ENCODE measurements at regions not wholly inside any gene's neighbourhood (a gene's known extent, or its start where the extent isn't known, plus 50 kb on each side); places are given as distances from the start of the nearest gene placed in this dataset.
A peak's percentile ranks its signal among the peaks of the same experiment; 100 is the strongest.
"Not testable (repeated sequence)": the region's sequence is repeated elsewhere in the genome, so short reads cannot be mapped to it uniquely, and the experiment has no call there.

GRCh38 chr11:70892889-70893288 lies 359.5 kb downstream of the SHANK2 start:
- DNase-seq (ENCODE audit: low read depth), result no peak

- no peak for DNase-seq (ENCODE audit: low read depth)
Measured at GRCh38 chr11:70894566-70895365, 357.6 kb downstream of the SHANK2 start.

GRCh38 chr11:70895366-70895670 lies 357.1 kb downstream of the SHANK2 start:
- DNase-seq (ENCODE audit: low read depth), result no peak

- no peak for DNase-seq (ENCODE audit: low read depth)
Measured at GRCh38 chr11:70897429-70897828, 354.9 kb downstream of the SHANK2 start.

GRCh38 chr11:70899616-70900015 lies 352.8 kb downstream of the SHANK2 start:
- DNase-seq (ENCODE audit: low read depth), result no peak

- DNase-seq (ENCODE audit: low read depth), result no peak
Measured at GRCh38 chr11:70900540-70900939, 351.8 kb downstream of the SHANK2 start.

GRCh38 chr11:70901951-70902521 lies 350.3 kb downstream of the SHANK2 start:
- peak; percentile 8 for DNase-seq (ENCODE audit: low read depth)

- DNase-seq (ENCODE audit: low read depth), result not testable (repeated sequence)
Measured at GRCh38 chr11:70903229-70903628, 349.1 kb downstream of the SHANK2 start.

- DNase-seq (ENCODE audit: low read depth), result no peak
Measured at GRCh38 chr11:70906101-70906500, 346.3 kb downstream of the SHANK2 start.

GRCh38 chr11:70908223-70908622 lies 344.2 kb downstream of the SHANK2 start:
- no peak for DNase-seq (ENCODE audit: low read depth)

- DNase-seq (ENCODE audit: low read depth), result no peak
Measured at GRCh38 chr11:70910835-70911234, 341.5 kb downstream of the SHANK2 start.

- no peak for DNase-seq (ENCODE audit: low read depth)
Measured at GRCh38 chr11:70912226-70912840, 340.0 kb downstream of the SHANK2 start.

GRCh38 chr11:70913715-70914231 lies 338.6 kb downstream of the SHANK2 start:
- DNase-seq (ENCODE audit: low read depth), result no peak

- DNase-seq (ENCODE audit: low read depth), result no peak
Measured at GRCh38 chr11:70914496-70914895, 337.9 kb downstream of the SHANK2 start.

- DNase-seq (ENCODE audit: low read depth), result no peak
Measured at GRCh38 chr11:70915158-70915985, 337.0 kb downstream of the SHANK2 start.

GRCh38 chr11:70916351-70916750 lies 336.0 kb downstream of the SHANK2 start:
- DNase-seq (ENCODE audit: low read depth), result no peak

GRCh38 chr11:70918242-70918641 lies 334.1 kb downstream of the SHANK2 start:
- no peak for DNase-seq (ENCODE audit: low read depth)

GRCh38 chr11:70921804-70922203 lies 330.6 kb downstream of the SHANK2 start:
- no peak for DNase-seq (ENCODE audit: low read depth)

- no peak for DNase-seq (ENCODE audit: low read depth)
Measured at GRCh38 chr11:70924108-70924507, 328.3 kb downstream of the SHANK2 start.

- DNase-seq (ENCODE audit: low read depth), result no peak
Measured at GRCh38 chr11:70925238-70925637, 327.1 kb downstream of the SHANK2 start.

GRCh38 chr11:70926543-70927201 lies 325.7 kb downstream of the SHANK2 start:
- DNase-seq (ENCODE audit: low read depth), result peak; percentile 20
